Muscle layer of duodenum (tissue), 2 donors: ENCODE measurements at regions not wholly inside any gene's neighbourhood (a gene's known extent, or its start where the extent isn't known, plus 50 kb on each side); places are given as distances from the start of the nearest gene placed in this dataset.

ENCODE experiments used
- H3K27ac ChIP-seq: one replicate; pipeline ENCODE4 v1.7.0; 2013; ENCODE audit warnings: mild to moderate bottlenecking, low read length
- H3K27me3 ChIP-seq: one replicate; pipeline ENCODE4 v1.7.0; 2013; ENCODE audit warnings: low read depth, mild to moderate bottlenecking, control low read depth, low read length
- H3K36me3 ChIP-seq, 2 donors: one replicate each; pipeline ENCODE4 v1.7.0; 2013; ENCODE audit warnings: low read length in 2 of 2, control low read depth in 1 of 2, mild to moderate bottlenecking in 1 of 2; ENCODE audit not compliant: insufficient read depth in 2 of 2, control insufficient read depth in 1 of 2
- H3K4me1 ChIP-seq, 2 donors: one replicate each; pipeline ENCODE4 v1.7.0; 2013; ENCODE audit warnings: low read length in 2 of 2, mild to moderate bottlenecking in 2 of 2, control low read depth in 1 of 2, moderate library complexity in 1 of 2; ENCODE audit not compliant: insufficient read depth in 2 of 2, control insufficient read depth in 1 of 2
- H3K4me3 ChIP-seq, 2 donors: one replicate each; pipeline ENCODE4 v1.7.0; 2013; ENCODE audit warnings: low read length in 2 of 2, low read depth in 1 of 2, mild to moderate bottlenecking in 1 of 2
- H3K9me3 ChIP-seq, 2 donors: one replicate each; pipeline ENCODE4 v1.7.0; 2013; ENCODE audit warnings: low read length in 2 of 2, control low read depth in 1 of 2, mild to moderate bottlenecking in 1 of 2; ENCODE audit not compliant: control insufficient read depth in 1 of 2
- donor health status: healthy.

GRCh38 chr2:122831649-122832048, 1076.2 kb downstream of the TSN start:
- Histone ChIP-seq H3K4me1 (no peaks in the 10 kb centered on the region), H3K4me3 (no peak overlapping the region), H3K27me3 (no peaks in the 10 kb centered on the region), H3K36me3 (no peaks in the 10 kb centered on the region), H3K27ac (no peak overlapping the region), H3K9me3 (no peaks in the 10 kb centered on the region)

- no peaks in the 10 kb centered on the region for H3K36me3 ChIP-seq
- H3K27me3 ChIP-seq = no peaks in the 10 kb centered on the region
- H3K4me3 ChIP-seq = no peak overlapping the region
- H3K9me3 ChIP-seq = no peaks in the 10 kb centered on the region
- no peaks in the 10 kb centered on the region for H3K4me1 ChIP-seq
- no peak overlapping the region for H3K27ac ChIP-seq
Observed at GRCh38 chr2:122843503-122843902, 1088.1 kb downstream of the TSN start.

- no peak overlapping the region for H3K27ac ChIP-seq
- no peaks in the 10 kb centered on the region for H3K36me3 ChIP-seq
- no peak overlapping the region for H3K4me3 ChIP-seq
- H3K9me3 ChIP-seq = no peaks in the 10 kb centered on the region
- H3K27me3 ChIP-seq = no peaks in the 10 kb centered on the region
- no peaks in the 10 kb centered on the region for H3K4me1 ChIP-seq
Observed at GRCh38 chr2:122851161-122851560, 1095.7 kb downstream of the TSN start.

GRCh38 chr2:122851972-122852531, 1096.6 kb downstream of the TSN start:
- no peaks in the 10 kb centered on the region for H3K9me3 ChIP-seq
- H3K4me1 ChIP-seq = no peaks in the 10 kb centered on the region
- H3K27ac ChIP-seq = no peak overlapping the region
- H3K4me3 ChIP-seq = no peak overlapping the region
- H3K36me3 ChIP-seq = no peaks in the 10 kb centered on the region
- H3K27me3 ChIP-seq = no peaks in the 10 kb centered on the region

- Histone ChIP-seq H3K4me1 (no peaks in the 10 kb centered on the region), H3K9me3 (no peaks in the 10 kb centered on the region), H3K4me3 (no peak overlapping the region), H3K27ac (no peak overlapping the region), H3K36me3 (no peaks in the 10 kb centered on the region), H3K27me3 (no peaks in the 10 kb centered on the region)
Observed at GRCh38 chr2:122856696-122857095, 1101.2 kb downstream of the TSN start.

GRCh38 chr2:122858075-122858702, 1102.7 kb downstream of the TSN start:
- Histone ChIP-seq H3K36me3 (no peaks in the 10 kb centered on the region), H3K4me3 (no peak overlapping the region), H3K27ac (no peak overlapping the region), H3K27me3 (no peaks in the 10 kb centered on the region), H3K4me1 (no peaks in the 10 kb centered on the region), H3K9me3 (no peaks in the 10 kb centered on the region)

GRCh38 chr2:122858813-122859212, 1103.4 kb downstream of the TSN start:
- H3K36me3 ChIP-seq = no peaks in the 10 kb centered on the region
- H3K27me3 ChIP-seq = no peaks in the 10 kb centered on the region
- H3K4me1 ChIP-seq = no peaks in the 10 kb centered on the region
- H3K27ac ChIP-seq = no peak overlapping the region
- no peaks in the 10 kb centered on the region for H3K9me3 ChIP-seq
- H3K4me3 ChIP-seq = no peak overlapping the region

GRCh38 chr2:122859260-122859659, 1103.8 kb downstream of the TSN start:
- Histone ChIP-seq H3K27ac (no peak overlapping the region), H3K27me3 (no peaks in the 10 kb centered on the region), H3K36me3 (no peaks in the 10 kb centered on the region), H3K4me3 (no peak overlapping the region), H3K9me3 (no peaks in the 10 kb centered on the region), H3K4me1 (no peaks in the 10 kb centered on the region)

- Histone ChIP-seq H3K4me3 (no peak overlapping the region), H3K36me3 (no peaks in the 10 kb centered on the region), H3K27ac (no peak overlapping the region), H3K9me3 (no peaks in the 10 kb centered on the region), H3K4me1 (no peaks in the 10 kb centered on the region), H3K27me3 (no peaks in the 10 kb centered on the region)
Observed at GRCh38 chr2:122863532-122863931, 1108.1 kb downstream of the TSN start.

GRCh38 chr2:122864728-122865127, 1109.3 kb downstream of the TSN start:
- no peaks in the 10 kb centered on the region for H3K27me3 ChIP-seq
- no peaks in the 10 kb centered on the region for H3K9me3 ChIP-seq

GRCh38 chr2:122866095-122866494, 1110.6 kb downstream of the TSN start:
- Histone ChIP-seq H3K27me3 (no peaks in the 10 kb centered on the region), H3K27ac (no peak overlapping the region), H3K36me3 (no peaks in the 10 kb centered on the region)

More at GRCh38 chr2:122864728-122865127, 1109.3 kb downstream of the TSN start:
- no peaks in the 10 kb centered on the region for H3K36me3 ChIP-seq
- H3K4me1 ChIP-seq = no peaks in the 10 kb centered on the region
- no peak overlapping the region for H3K4me3 ChIP-seq
- H3K27ac ChIP-seq = no peak overlapping the region

GRCh38 chr2:122867941-122868340, 1112.5 kb downstream of the TSN start:
- no peak overlapping the region for H3K4me3 ChIP-seq
- H3K27me3 ChIP-seq = no peaks in the 10 kb centered on the region
- H3K4me1 ChIP-seq = no peaks in the 10 kb centered on the region
- H3K36me3 ChIP-seq = no peaks in the 10 kb centered on the region
- no peak overlapping the region for H3K27ac ChIP-seq
- H3K9me3 ChIP-seq = no peaks in the 10 kb centered on the region

More at GRCh38 chr2:122866095-122866494, 1110.6 kb downstream of the TSN start:
- Histone ChIP-seq H3K4me1 (no peaks in the 10 kb centered on the region), H3K4me3 (no peak overlapping the region), H3K9me3 (no peaks in the 10 kb centered on the region)
